Right lobe of liver (tissue), 4 donors: ENCODE measurements at regions not wholly inside any gene's neighbourhood (a gene's known extent, or its start where the extent isn't known, plus 50 kb on each side); places are given as distances from the start of the nearest gene placed in this dataset.

Experiments used
- CTCF ChIP-seq, 4 donors: fragments of 200-600 bp in 3 of 4; fragments of 450-650 bp in 1 of 4; IDR thresholded peaks; one replicate each; pipeline versions ENCODE4 v1.5.1 to v1.8.0; 2016 to 2022; ENCODE audit warnings: antibody characterized with exemption in 4 of 4, mild to moderate bottlenecking in 2 of 4
- POLR2A ChIP-seq: fragments of 450-650 bp; IDR thresholded peaks from one replicate; pipeline ENCODE4 v1.6.1; 2017; ENCODE audit warnings: antibody characterized with exemption, mild to moderate bottlenecking
- donor health status: DM: no; HTN: no; CAD: no.
- donor health status: DM: no; HTN: no; CAD: no.
- donor health status: DM: no; HTN: yes; CAD: no.

GRCh38 chr10:44805466-44806210, 105.5 kb upstream of the TMEM72 start:
- TF ChIP-seq CTCF (IDR thresholded peaks at IDR 0.05) (no peak), POLR2A (no peak)
